Chondrocyte (in vitro differentiated cells): ENCODE measurements at regions not wholly inside any gene's neighbourhood (a gene's known extent, or its start where the extent isn't known, plus 50 kb on each side); places are given as distances from the start of the nearest gene placed in this dataset.

ENCODE experiments used
- DNase-seq: peaks from one replicate; pipeline ENCODE4 v3.0.0; 2021; ENCODE audit warnings: mixed read lengths, low spot score
- H3K27ac Mint-ChIP-seq: one replicate; pipeline ENCODE4 v1.8.0; 2021; ENCODE audit warnings: mild to moderate bottlenecking, moderate library complexity, mixed read lengths; ENCODE audit not compliant: unreplicated experiment
- H3K27me3 Mint-ChIP-seq: 2 replicates; pipeline ENCODE4 v1.8.0; 2021; ENCODE audit warnings: low read depth, mixed read lengths
- H3K36me3 Mint-ChIP-seq: 2 replicates; pipeline ENCODE4 v1.8.0; 2021; ENCODE audit warnings: low read depth, mixed read lengths
- H3K4me1 Mint-ChIP-seq: 2 replicates; pipeline ENCODE4 v1.8.0; 2021; ENCODE audit warnings: low read depth, mild to moderate bottlenecking, mixed read lengths
- H3K4me3 Mint-ChIP-seq: one replicate; pipeline ENCODE4 v1.8.0; 2021; ENCODE audit warnings: mild to moderate bottlenecking, moderate library complexity, mixed read lengths; ENCODE audit not compliant: unreplicated experiment
- H3K9me3 Mint-ChIP-seq: 2 replicates; pipeline ENCODE4 v1.8.0; 2021; ENCODE audit warnings: low read depth, mixed read lengths
- TF ChIP-seq, protein P1 (sequence below): fragments of 200-600 bp; sonication (generic); IDR thresholded peaks from 2 replicates; pipeline ENCODE4 v1.5.0; 2021; ENCODE audit warnings: antibody characterized with exemption, mild to moderate bottlenecking, moderate library complexity

DNA sequence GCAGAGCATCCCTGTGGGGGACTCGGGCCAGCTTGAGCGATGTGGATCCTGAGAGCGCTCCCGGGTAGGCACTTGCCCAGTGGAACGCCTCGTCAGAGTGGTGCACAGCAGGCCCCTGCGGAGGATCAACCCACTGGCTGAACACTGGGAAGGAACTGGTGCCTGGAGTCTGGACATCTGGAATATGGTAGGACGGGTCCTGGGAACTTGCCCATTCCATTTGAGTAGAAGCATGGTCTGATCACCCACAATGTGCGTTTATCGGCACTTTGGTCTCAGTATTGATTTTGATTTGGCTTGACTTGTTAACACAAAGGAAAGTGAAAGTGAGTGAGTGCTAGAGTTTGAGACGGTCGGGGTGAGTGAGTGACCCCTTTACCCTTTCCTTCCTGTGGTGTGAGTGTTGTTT lies 1336.2 kb upstream of the CHAC2 start:
- TF ChIP-seq, protein P1, sequence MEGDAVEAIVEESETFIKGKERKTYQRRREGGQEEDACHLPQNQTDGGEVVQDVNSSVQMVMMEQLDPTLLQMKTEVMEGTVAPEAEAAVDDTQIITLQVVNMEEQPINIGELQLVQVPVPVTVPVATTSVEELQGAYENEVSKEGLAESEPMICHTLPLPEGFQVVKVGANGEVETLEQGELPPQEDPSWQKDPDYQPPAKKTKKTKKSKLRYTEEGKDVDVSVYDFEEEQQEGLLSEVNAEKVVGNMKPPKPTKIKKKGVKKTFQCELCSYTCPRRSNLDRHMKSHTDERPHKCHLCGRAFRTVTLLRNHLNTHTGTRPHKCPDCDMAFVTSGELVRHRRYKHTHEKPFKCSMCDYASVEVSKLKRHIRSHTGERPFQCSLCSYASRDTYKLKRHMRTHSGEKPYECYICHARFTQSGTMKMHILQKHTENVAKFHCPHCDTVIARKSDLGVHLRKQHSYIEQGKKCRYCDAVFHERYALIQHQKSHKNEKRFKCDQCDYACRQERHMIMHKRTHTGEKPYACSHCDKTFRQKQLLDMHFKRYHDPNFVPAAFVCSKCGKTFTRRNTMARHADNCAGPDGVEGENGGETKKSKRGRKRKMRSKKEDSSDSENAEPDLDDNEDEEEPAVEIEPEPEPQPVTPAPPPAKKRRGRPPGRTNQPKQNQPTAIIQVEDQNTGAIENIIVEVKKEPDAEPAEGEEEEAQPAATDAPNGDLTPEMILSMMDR = no peak
- no peak for DNase-seq
- Mint-ChIP-seq H3K9me3 (no peaks in the 10 kb centered on the region), H3K36me3 (no peaks in the 10 kb centered on the region), H3K27ac (no peak overlapping the region), H3K4me1 (no peaks in the 10 kb centered on the region), H3K27me3 (peaks cover 4% of the 10 kb centered on the region), H3K4me3 (no peak overlapping the region)

DNA sequence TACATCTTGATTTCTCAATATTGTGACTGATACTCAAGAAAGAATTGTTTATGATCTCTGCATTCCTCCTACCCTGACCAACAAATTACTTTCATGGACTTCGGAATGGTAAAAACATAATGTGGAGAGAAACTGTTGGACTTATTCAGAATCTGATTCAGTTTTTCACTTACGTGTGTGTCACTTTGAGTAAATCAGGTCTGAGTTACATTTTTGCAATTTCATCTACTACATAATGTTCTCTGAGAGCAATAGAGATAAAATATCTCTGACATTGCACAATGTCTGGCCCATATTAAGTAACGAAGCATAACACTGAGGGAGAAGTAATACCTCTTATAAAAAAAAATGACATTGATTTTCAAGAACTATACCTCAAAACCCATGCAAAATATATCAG lies 1337.9 kb upstream of the CHAC2 start:
- Mint-ChIP-seq H3K4me3 (no peak overlapping the region), H3K9me3 (no peaks in the 10 kb centered on the region), H3K27me3 (peaks cover 4% of the 10 kb centered on the region), H3K4me1 (no peaks in the 10 kb centered on the region), H3K36me3 (no peaks in the 10 kb centered on the region), H3K27ac (no peak overlapping the region)
- TF ChIP-seq, protein P1 = no peak
- DNase-seq = no peak

DNA sequence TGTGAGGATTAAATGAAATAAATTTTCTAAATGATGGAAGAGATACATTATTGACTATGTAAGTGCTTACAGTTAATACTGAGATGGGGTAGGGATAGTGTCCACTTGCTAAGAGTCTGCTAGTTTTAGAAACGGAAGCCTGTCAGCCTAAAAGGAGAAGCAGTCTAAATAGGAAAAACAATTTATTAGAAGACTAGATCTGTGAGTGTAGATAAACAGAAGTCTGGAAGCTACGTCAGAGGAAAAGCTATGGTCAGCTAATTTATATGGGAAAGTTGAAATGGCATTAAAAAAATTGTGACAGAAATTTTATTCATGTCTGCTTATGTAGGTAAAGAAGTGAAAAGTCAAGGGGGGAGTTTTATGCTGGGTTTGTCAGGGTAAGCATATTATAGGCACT lies 1338.4 kb upstream of the CHAC2 start:
- Mint-ChIP-seq H3K27me3 (peaks cover 4% of the 10 kb centered on the region), H3K4me3 (no peak overlapping the region), H3K27ac (no peak overlapping the region), H3K4me1 (no peaks in the 10 kb centered on the region), H3K36me3 (no peaks in the 10 kb centered on the region), H3K9me3 (no peaks in the 10 kb centered on the region)
- TF ChIP-seq, protein P1 = no peak
- no peak for DNase-seq

DNA sequence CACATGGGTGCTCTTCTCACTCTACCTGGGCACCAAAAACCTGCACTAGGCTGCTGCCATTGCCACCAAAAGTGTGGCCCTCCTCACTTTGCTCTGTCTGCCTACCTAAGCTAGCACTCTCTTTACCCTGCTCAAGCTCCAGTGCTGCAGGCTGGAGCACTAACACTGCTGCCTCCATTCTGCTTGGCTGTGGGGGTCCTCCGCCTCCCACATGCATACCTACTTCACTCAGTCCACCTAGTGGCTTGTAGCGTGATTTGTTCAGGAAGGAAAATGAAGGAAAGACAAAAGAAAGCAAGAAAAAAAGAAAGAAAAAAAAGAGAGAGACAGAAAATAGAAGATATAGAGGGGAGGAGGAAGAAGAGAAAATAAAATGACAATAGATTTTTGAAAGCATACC lies 1339.4 kb upstream of the CHAC2 start:
- TF ChIP-seq, protein P1 = no peak
- Mint-ChIP-seq H3K9me3 (no peaks in the 10 kb centered on the region), H3K4me3 (no peak overlapping the region), H3K4me1 (no peaks in the 10 kb centered on the region), H3K27ac (no peak overlapping the region), H3K36me3 (no peaks in the 10 kb centered on the region), H3K27me3 (peaks cover 4% of the 10 kb centered on the region)
- no peak for DNase-seq

DNA sequence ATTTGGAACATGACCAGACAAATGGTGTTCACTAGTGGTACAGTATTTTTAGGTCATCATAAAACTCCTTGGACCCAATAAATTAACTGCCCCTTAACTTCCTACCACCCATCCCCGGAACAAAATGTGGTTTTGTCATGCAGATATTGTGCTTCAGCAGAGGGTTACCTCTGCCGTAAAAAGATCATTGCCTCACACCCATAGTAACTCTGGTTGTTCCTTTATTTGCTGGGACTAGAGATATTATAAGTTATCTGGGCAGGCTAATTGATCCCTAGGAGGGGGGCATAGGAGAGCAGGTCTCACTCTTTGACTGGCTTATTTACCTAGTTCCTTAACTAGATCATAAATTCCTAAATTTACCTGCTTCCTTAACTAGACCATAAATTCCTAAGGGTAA lies 1343.9 kb upstream of the CHAC2 start:
- TF ChIP-seq, protein P1 = no peak
- Mint-ChIP-seq H3K27ac (no peak overlapping the region), H3K4me1 (no peaks in the 10 kb centered on the region), H3K36me3 (no peaks in the 10 kb centered on the region), H3K9me3 (peaks cover 14% of the 10 kb centered on the region), H3K4me3 (no peak overlapping the region), H3K27me3 (no peaks in the 10 kb centered on the region)
- DNase-seq = no peak
